RPMI8226 (cell line): ENCODE measurements at regions not wholly inside any gene's neighbourhood (a gene's known extent, or its start where the extent isn't known, plus 50 kb on each side); places are given as distances from the start of the nearest gene placed in this dataset.
A peak's percentile ranks its signal among the peaks of the same experiment; 100 is the strongest.

ENCODE experiments used
- DNase-seq: peaks from one replicate; pipeline ENCODE4 v3.0.0-alpha.2; 2015

DNA sequence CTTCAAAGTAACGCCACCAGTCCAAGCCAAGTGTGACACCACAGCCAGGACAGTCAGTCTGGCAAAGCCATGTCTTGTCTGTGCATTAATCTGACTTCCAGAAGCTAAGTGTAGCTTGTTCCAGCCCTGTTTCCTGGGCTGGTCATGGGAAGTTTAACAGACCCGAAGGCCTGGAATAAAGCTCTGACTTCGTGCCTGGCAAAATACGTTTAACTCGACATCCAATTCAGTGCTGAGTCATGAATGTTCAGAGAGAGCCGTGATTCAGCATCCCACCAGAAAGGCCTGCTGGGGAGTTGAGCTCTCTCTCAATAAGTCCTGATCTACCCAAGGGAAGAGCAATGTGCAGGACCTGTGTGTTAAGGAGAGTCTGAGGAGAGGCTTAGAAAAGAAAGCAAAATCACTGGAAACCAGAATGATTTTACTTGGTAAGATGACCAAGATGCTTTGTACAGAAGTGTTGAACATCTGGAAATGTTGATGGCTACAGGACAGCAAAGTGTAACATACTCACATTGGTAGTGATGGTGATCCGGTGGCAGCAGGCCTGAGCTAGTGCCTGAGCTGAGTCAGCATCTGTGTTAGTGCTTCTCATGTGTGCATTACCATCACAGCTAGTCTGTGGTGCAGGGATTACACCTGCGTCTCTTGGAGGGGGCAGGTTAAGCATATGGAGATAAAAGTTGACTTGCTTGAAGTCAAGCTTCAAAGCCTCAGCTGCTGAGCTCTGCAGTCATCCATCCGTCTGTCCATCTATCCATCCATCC, 743.7 kb upstream of the HS6ST1 start:
- peak; percentile 42 for DNase-seq

DNA sequence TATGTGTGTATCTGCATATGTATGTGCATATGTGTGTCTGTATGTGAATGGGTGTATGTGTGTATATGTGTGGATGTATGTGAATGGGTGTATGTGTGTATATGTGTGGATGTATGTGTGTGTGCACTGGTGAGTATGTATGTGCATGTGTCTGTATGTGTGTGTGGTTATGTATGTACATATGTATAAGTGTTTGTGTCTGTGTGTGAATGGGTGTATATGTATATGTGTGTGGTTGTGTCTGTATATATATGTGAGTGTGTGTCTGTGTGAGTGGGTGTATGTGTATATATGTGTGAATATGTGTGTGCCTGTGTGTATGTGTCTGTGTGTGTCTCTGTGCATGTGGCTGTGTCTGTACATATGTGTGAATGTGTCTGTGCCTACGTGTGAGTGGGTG, 748.4 kb upstream of the HS6ST1 start:
- no peak for DNase-seq

DNA sequence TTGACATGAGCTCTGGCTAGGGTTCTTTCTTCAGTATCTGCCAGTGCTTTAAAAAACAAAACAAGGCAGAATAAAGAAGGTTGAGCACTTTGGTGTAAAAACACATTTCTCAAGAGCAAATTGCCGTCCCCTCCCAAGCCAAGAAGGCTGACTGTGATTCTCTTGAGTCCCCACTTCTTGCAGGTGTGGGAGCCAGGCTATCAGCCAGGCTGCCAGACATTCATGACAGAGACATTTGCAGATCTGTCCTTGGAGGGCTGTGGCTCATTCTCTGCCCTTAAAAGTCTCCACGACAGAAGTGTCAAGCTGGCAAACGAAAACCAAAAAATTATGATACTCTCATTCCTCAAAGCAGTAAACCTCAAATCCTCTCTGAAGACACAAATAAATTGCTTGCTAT, 749.3 kb upstream of the HS6ST1 start:
- peak; percentile 15 for DNase-seq

DNA sequence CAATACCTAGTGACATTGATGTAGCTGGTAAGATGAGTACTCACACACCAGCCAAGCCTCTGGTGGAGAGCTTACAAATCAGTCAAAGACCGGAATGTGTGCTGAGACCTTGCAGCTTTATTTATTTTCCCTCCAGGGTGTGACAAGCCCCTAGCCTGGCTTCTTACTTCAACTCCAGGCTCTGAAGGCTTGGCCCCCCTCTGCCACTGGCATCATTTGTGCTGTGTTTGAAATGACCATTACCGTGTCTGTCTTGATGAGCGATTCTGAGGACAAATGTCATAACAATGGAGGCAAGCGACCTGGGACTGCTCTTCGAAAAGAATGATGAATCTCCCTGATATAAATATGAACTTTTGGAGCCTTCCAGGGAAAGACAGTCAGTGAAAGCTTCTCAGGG, 749.9 kb upstream of the HS6ST1 start:
- no peak for DNase-seq

DNA sequence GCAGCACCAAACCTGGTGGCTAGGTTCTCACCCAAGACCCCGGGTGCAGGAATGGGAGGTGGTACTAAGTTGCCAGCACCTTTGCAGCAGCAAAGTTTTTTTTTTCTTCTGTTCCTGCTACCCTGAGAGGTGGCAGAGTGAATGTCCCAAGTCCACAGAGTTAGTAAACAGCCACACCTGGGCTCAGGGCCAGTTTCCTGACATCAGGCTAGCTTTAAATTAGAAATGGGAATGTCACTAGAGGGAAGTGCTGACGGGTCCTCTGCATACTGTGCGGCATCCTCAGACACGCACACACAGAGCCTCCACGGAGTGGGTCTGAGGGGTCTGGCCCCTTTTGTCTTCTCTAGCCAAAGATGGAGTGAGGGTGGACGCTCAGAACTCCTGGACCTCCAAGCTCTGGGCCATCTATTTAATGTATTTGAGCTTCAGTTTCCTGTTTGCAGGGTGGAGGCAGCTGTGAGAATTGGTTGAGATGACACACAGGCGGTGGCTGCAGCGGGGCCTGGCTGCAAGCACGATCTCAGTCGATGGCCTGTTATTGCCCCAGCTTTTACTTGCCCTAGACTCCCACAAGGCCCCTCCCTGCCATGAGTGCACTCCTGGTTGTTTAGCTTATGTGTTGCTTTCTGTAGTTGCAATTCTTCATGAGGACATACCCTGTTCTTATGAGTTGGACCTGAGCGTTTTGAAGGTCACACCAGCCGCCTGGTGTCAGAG, 751.4 kb upstream of the HS6ST1 start:
- peak; percentile 32 for DNase-seq

DNA sequence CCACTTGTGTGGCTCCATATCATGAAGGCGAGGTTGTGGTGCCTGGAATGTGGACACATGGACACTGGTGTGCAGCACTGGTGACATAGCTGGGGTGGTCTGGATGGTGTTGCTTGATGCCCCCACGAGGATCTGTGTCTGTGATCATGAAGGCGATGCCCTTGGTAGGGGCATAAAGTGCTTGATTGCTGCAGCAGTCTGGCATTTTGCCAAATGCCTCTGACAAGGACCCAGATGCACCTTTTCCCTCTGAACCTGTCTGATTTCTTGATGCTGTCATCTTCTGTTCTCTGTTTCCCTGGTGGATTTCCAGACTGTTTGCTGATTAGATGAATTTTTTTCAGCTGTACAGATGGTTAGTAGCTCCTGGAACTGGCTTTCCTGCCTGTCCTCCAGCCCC, 752.0 kb upstream of the HS6ST1 start:
- DNase-seq, result peak; percentile 41

DNA sequence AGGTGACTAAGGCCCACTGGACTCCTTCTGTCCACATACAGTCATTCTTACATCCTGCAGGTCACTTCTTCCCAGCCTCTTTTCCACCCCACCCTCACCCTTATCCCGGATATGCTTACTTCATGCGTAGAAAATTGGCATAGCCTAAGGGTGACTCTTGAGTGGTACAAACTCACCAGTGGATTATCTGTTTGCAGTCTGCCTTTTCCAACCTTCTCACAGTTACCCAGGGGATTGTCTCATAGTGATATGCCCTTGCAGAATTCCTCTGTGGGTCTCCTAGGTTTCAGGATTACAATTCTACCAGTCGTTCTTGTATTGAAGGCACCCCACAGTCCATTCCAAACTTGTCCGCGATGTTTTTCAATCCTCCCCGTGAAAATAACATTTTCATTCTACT, 752.9 kb upstream of the HS6ST1 start:
- no peak for DNase-seq

DNA sequence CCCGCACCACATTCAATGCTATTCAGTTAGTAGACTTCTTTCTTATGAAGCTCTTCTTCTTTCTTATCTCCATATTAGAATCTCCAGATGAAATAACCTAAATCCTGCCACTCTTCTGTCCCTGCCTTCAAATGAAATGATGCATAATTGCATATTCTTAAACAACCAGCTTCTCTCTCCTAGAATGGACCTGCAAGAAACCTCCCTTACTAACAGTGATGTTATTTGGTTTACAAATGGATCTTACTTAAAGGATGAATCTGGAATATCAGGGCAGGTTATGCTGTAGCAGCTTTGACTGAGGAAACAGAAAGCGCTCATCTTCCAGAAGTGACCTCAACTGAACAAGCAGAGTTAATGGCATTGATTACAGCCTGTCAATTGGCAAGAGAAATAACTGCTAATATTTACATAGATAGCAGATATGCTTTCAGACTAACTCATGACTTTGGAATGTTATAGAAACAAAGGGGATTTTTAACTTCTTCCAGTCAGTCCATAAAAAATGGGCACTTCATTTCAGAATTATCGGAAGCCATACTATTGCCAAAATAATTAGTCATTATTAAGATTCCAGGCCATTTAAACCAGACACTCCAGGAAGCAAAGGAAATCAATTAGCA, 755.7 kb upstream of the HS6ST1 start:
- DNase-seq, result no peak

DNA sequence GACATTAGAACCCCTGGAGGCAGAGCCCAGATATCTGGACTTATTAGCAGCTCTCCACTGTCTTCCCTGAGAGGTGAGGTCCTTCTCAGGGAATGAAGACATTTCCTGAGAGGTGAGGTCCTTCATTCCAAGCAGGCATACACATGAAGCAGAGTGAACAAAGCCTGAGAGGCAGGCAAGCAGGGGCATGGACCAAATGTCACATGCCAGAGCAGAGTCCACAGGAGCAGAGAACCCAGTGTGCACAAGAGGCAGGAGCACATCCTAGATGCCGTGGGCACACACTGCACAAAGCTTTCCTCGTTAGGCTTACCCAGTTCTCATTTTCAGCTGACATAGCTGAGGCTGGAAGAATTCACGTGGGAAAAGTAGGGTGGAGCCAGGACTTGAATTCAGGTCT, 759.9 kb upstream of the HS6ST1 start:
- no peak for DNase-seq

DNA sequence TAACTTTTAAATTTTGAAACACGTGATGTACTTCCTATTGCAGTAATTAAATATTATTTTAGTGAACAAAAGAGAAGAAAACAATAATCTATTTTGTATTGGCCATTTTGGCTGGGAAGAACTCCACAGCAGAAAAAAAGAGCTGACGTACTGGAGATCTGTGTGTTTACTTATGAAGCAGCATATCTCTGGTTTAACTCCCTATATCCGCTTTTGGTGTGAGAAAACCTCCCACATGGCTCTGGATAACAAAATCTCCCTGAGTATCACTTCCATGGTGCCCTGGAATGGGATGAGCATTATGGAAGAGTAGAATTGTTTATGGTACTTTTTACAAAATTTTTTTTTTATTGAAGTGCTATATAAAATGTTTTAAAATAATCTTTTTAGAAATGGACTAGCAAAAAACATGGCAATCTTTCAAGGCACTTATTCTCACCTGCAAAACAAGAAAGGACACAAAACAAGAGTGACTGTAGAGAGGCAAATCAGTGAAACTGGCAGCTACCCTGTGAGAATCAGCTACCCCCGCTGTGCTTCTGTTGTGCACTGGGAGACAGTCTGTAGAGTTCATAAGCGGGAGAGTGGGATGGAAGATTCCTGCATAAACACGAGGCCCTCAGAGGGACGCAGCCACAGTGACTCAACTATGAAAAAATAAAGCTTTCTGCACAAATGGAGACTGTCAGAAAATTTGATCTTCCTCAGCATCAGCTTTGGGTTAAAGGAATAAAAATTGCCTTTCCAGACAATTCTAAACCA, 762.2 kb upstream of the HS6ST1 start:
- no peak for DNase-seq

DNA sequence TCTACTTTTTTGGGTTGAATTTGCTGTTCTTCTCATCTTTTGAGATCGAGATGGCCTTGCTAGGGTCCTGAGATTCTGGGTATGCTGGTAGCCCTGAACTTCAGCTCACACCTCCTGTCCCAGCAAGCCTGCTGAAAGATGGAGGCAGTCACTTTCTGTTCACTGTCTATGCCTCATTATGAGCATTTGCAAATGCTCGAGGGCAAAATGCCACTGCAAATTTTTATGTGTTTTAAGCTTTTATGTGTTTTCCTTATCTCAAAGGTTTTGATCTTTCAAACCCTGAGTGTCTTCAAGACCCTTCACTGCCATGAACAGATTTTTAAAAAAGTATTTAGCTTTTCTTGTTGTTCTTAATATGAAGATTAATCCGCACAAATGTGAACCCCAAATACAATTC, 766.7 kb upstream of the HS6ST1 start:
- no peak for DNase-seq

DNA sequence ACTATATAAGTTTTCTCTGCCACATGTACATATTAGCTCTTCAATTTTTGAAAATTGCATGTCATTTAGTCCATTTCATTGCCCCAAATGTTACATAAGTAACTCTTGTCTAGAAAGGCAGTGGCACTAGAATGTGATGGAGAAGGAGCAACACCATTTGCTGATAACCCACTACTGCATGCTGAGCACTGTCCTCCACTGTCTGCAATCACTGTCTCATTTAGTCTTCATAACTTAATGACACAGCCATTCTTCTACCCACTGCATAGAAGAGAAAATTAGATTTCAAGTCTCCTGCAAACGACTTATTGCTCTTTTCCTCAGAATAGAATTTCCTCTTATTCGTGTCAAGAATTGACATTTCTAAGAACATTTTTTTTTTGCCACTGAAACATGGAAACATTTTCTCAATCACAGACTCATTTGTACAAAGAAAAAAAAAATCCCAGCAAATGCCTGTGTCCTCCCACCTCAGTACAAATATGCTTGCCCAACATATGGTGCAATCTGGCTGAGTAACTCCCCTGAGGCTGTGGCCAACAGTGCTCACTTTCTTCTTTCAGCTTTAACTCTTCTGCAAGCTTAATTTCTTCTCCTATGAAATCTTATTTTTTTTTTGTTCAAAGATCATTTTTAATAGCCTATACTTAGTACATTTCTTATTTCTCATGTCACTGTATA, 768.6 kb upstream of the HS6ST1 start:
- no peak for DNase-seq

DNA sequence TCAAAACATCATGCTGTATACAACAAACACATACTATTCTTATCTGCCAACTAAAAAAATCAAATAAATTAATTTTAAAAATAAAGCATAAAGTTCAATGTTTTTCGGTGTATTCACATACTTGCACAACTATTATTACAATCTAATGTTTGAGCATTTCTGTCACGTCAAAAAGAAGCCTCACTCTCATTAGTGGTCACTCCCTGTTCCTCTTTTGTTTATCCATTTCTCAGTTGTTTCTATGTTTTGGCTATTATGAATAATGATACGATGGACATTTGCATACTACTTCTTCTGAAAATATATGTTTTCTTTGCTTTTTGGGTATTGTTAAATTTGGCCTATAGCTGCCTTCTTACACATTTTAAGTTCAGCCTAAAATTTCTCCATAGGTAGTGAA, 773.0 kb upstream of the HS6ST1 start:
- no peak for DNase-seq

DNA sequence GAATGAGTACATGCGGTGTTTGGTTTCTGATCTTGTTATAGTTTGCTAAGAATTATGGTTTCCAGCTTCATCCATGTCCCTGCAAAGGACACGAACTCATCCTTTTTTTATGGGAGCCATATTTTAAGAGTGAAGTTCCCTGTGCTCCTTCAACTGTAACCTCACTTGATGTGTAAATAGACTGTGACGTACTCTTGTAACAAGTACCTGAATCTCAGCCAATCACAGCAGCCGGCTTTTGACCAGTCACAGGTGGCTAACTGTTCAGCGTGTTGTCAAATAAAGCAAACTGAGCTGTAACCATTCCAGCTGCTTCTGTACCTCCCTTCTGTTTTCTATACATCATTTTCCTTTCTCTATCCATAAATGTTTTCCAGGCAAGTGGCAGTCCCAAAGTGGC, 774.3 kb upstream of the HS6ST1 start:
- DNase-seq, result no peak

DNA sequence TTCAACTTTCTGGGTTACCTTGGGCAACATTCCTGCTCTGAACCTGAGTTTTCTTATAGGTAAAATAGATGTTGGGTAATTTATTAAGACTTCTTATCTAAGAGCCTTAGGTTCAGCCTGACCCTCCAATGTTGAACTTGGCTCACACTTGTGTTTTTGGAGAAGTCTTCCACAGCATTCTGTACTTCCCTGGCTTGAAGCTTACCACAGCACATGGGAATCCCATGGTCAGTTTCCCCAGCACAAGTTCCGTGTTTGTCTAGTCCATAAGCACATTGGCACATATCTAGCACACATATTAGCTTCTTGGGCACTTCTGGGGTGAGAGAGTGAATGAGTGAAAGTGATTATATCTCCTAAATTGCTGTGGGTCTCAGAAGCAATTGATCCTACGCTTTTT, 782.5 kb upstream of the HS6ST1 start:
- DNase-seq, result no peak

DNA sequence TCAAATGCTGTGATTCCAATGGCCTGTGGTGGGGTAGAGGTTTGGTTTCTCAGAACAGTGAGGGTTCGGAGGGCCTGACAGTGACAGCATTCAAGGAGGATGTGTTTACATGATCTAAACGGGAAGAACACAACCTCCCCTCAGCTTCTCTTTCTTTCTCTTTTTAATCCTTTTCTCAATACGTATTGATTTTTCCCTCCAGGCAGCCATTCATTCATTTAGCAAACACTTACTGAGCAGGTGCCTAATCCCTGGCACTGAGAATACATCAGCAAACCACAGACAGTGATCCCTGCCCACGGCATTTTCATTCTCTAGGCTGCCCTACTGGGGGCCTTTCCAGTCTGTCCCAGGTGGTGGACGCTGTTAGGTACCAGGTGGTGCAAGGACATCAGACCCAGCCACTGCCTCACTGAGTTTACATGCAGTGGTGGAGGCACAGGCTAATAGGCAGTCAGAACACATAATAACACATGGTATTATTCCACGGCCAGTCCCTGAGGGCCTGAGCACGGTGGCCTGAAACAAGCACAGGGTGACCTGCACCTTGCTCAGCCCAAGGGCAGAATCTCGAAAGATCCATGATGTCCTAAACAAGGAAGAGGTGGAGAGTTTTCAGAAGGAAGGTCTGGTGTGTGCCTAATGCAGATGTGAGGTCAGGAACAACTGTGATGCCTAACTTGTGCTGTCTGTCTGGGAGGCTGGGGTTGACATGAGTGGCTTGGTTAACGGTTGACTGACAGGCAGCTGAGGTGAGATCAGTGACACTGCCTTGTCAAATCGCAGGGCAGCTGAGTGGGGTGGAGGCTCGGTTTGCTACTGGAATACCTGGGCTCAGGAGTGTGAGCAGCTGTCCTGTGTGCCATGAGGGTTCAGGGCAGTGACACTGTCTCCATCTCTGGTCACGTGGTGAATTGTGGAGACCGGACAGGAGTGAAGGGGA, 785.5 kb upstream of the HS6ST1 start:
- no peak for DNase-seq

DNA sequence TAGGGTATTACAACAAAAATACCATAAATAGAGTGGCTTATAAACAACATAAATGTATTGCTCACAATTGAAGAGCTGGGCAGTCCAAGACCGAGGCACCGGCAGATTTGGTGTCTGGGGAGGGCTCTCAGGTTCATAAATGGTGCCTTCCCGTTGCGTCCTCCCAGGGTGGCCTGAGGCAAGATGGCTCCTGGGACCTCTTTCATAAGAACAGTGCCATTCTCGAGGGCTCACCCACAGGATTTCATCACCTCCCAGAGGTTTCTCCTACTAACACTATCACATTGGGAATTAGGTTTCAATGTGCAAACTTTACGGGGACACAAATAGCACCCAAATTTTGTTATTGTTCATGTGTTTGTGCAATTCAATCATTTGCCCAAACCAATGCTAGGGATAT, 793.5 kb upstream of the HS6ST1 start:
- DNase-seq, result no peak

DNA sequence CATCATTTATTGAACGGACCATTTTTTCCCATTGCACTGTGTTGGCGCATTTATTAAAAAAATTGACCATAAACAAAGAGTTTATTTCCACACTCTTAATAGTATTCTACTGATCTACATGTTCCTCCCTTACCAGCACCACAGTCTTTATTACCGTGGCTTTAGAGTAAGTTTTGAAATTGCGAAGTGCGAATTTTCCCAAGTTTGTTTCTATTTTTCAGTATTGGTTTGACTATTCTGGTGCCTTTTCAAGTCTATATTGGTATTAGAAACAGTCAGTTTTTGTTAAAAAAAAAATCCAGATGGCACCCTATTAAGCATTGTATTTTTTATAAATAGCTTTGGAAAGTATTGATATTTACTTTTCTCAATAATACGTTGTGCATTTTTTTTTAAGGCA, 795.1 kb upstream of the HS6ST1 start:
- no peak for DNase-seq

DNA sequence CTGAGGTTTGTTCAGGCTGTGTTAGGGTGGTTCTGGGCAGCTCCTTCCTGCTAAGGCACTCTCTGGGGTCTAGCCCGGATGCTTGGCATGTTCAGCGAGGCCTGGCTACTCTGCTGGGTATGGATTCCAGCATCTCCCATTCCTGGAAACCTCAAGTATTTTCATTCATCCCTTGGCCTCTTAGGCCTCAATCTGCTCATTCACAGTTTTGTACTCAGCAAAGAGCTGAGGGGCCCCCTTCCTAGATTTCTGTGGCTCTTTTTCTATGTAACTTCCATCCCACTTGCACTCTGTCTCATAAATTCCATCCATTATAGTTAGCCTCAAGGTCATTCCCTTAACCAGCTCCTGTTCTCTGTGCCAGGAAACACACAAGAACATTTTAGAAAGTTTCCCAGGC, 798.8 kb upstream of the HS6ST1 start:
- DNase-seq, result no peak

DNA sequence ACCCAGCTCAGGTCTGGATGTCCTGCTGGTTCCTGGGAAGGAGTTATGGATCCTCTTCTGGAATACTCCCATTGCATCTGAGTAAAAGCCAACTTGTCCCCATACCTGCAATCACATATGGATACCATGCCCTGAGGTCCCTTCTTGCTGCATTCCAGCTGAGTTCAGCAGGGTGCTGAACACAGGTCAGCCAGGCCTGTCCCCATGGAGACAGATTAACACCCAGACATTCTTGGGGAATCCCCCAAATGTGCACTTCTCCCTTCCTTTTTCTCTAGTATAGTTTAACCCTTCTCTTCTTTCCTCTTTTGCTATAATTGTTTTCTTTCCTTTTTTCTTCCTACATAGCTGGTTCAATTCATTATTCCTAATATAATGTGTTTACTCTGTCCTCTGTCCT, 799.6 kb upstream of the HS6ST1 start:
- DNase-seq, result no peak

DNA sequence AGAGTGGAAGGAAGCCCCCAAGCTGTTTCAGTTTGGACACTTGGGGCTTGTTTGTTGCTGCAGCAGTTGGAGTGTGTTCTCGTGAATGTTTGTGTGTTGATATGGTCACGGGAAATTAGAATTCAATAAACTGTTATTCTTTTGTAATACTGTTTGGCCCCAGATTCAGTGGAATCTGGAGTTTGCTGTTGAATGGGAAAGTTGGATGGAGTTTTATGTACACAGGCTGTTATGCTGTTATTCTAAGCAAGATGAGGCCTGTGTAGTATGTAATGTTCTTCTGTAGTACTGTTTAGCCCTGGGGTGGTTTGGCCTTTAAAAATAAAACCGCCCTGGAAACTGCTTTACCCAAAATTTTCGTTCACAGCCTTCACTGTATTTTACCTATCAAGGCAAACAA, 810.4 kb upstream of the HS6ST1 start:
- no peak for DNase-seq
